Kidney (tissue), 13 donors: ENCODE measurements at regions not wholly inside any gene's neighbourhood (a gene's known extent, or its start where the extent isn't known, plus 50 kb on each side); places are given as distances from the start of the nearest gene placed in this dataset.

Source experiments
- DNase-seq, 5 donors: peaks; one replicate each; pipeline ENCODE4 v3.0.0-alpha.2; 2013 to 2020
- FAIRE-seq: peaks from 2 replicates; lab custom pipeline; 2012; peaks lifted over from hg19 to GRCh38; lab: Jason Lieb, UNC
- H3K27ac ChIP-seq, 2 donors: one replicate each; pipeline ENCODE4 v1.7.0; 2013; ENCODE audit warnings: low read depth in 2 of 2, low read length in 2 of 2, inconsistent platforms in 1 of 2
- H3K27me3 ChIP-seq: one replicate; pipeline ENCODE4 v1.7.1; 2013; ENCODE audit warnings: low read length, inconsistent platforms; ENCODE audit not compliant: control insufficient read depth, insufficient read depth
- H3K36me3 ChIP-seq, 3 donors: one replicate each; pipeline versions ENCODE4 v1.7.0 to v1.7.1; 2013; ENCODE audit warnings: low read length in 3 of 3, control low read depth in 1 of 3, inconsistent platforms in 1 of 3; ENCODE audit not compliant: insufficient read depth in 3 of 3, control insufficient read depth in 2 of 3
- H3K4me1 ChIP-seq, 3 donors: one replicate each; pipeline versions ENCODE4 v1.7.0 to v1.7.1; 2013; ENCODE audit warnings: low read length in 3 of 3, inconsistent platforms in 1 of 3, low read depth in 1 of 3; ENCODE audit not compliant: control insufficient read depth in 2 of 3, insufficient read depth in 2 of 3
- H3K4me3 ChIP-seq, 3 donors: one replicate each; pipeline versions ENCODE4 v1.7.0 to v1.8.1; 2013; ENCODE audit warnings: low read length in 3 of 3, control low read depth in 1 of 3, inconsistent platforms in 1 of 3
- H3K9ac ChIP-seq, 3 donors: one replicate each; pipeline versions ENCODE4 v1.7.0 to v1.7.1; 2013; ENCODE audit warnings: low read length in 3 of 3, control low read depth in 1 of 3, inconsistent platforms in 1 of 3
- H3K9me3 ChIP-seq, 3 donors: one replicate each; pipeline versions ENCODE4 v1.7.0 to v1.7.1; 2013; ENCODE audit warnings: low read length in 3 of 3, control low read depth in 1 of 3, inconsistent platforms in 1 of 3; ENCODE audit not compliant: control insufficient read depth in 2 of 3, insufficient read depth in 1 of 3
- CTCF ChIP-seq: IDR thresholded peaks from 3 replicates; pipeline ENCODE4 v1.5.1; 2012; ENCODE audit warnings: mild to moderate bottlenecking, moderate library complexity, borderline replicate concordance; ENCODE audit not compliant: insufficient read depth; ENCODE audit errors: extremely low read depth
- intact Hi-C: fragments of 100-400 bp; cut with DNase I; formaldehyde crosslinking; loops from one replicate; pipeline ENCODE4 v1.11.1; 2022
- donor health status: control.
- donor health status: control.
- donor health status: control.
- donor health status: control.
- donor health status: control.
- donor health status: DM: yes; HTN: yes; CAD: no.
- donor health status: Normal renal cell carcinoma (clear cell type).

GRCh38 chr3:69607466-69608305 is 131.6 kb upstream of the MITF start:
- H3K9ac ChIP-seq, result no peak overlapping the region
- H3K27ac ChIP-seq, result no peak overlapping the region
- no peaks in the 10 kb centered on the region for H3K36me3 ChIP-seq
- H3K9me3 ChIP-seq, result no peaks in the 10 kb centered on the region
- intact Hi-C loops, result no loop called here
- no peaks in the 10 kb centered on the region for H3K27me3 ChIP-seq
- H3K4me1 ChIP-seq, result no peaks in the 10 kb centered on the region
- H3K4me3 ChIP-seq, result no peak overlapping the region
- FAIRE-seq (no peak), DNase-seq (no peak)
- no peak for TF ChIP-seq CTCF

GRCh38 chr3:69605867-69606266 is 133.4 kb upstream of the MITF start:
- Histone ChIP-seq H3K4me3 (no peak overlapping the region), H3K9ac (no peak overlapping the region), H3K27me3 (no peaks in the 10 kb centered on the region), H3K9me3 (peaks cover 0 to 2% (median 0%) of the 10 kb centered on the region in 3 donors), H3K27ac (no peak overlapping the region), H3K4me1 (no peaks in the 10 kb centered on the region), H3K36me3 (no peaks in the 10 kb centered on the region)
- DNase-seq, result no peak
- no peak for FAIRE-seq
- TF ChIP-seq CTCF, result no peak
- intact Hi-C loops, result no loop called here

GRCh38 chr3:69604735-69605450 is 134.4 kb upstream of the MITF start:
- peaks cover 0 to 8% (median 0%) of the 10 kb centered on the region in 3 donors for H3K9me3 ChIP-seq
- H3K27me3 ChIP-seq, result no peaks in the 10 kb centered on the region
- intact Hi-C loops, result no loop called here
- DNase-seq, result no peak
- no peak for TF ChIP-seq CTCF
- FAIRE-seq, result no peak
- H3K4me3 ChIP-seq, result no peak overlapping the region
- H3K9ac ChIP-seq, result no peak overlapping the region
- H3K4me1 ChIP-seq, result no peaks in the 10 kb centered on the region
- no peak overlapping the region for H3K27ac ChIP-seq
- no peaks in the 10 kb centered on the region for H3K36me3 ChIP-seq
